ENCODE measurements at regions not wholly inside any gene's neighbourhood (a gene's known extent, or its start where the extent isn't known, plus 50 kb on each side); places are given as distances from the start of the nearest gene placed in this dataset.
A peak's percentile ranks its signal among the peaks of the same experiment; 100 is the strongest.
"Not testable (repeated sequence)": the region's sequence is repeated elsewhere in the genome, so short reads cannot be mapped to it uniquely, and the experiment has no call there.

DNA sequence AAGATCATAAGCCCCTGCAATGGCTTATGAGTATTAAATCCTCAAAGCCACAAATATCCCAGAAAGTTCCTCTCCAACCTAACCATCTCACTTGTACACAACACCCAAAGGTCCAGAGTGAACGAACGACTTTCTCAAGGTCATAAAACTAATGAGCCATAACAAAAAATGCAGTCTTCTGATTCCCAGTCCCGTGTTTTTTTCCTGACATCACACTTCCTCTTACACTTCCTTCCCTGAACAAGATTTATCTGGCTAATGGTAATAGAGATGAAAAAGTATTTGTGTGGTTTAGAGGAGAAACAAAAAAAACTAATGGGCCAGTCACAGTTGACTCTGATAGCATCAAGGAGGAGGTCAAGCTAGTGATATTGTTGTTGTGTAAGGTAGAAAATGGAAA is 99.5 kb upstream of the KLHL13 start:
- peak; percentile 59 for DNase-seq

DNA sequence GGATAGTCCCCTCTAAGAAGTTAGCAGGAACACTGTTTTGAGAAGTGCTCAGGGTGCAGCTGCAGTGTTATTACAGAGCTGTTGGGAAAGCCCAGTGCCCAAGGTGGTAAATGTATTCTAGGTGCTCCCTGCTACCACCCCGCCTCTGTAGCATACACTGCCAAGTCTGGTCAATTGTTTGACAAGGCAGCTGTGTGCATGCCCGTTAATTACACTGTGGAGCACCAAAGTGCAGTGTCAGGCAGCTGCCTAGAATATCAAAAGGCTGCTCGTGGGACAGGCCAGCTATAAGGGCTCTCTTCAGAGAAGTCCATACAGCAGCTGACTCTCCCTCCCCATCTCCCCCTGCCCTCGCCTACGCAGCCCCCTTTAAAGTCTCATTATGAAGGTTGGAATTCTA is 99.9 kb upstream of the KLHL13 start:
- DNase-seq: peak; percentile 62

DNA sequence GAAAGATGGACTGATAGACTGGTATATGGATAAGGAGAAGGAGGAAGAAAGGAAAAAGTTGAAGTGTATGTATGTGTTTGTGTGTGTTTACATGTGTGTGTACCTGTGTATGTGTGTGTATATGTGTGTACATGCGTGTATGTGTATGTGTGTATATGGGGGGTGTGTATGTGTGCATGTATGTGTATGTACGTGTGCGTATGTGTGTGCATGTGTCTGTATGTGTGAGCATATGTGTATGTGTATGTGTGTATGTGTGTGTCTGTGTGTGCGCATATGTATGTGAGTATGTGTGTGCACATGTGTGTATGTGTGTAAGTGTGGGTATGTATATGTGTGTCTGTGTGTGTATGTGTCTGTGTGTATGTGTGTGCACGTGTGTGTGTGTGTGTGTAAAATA is 101.5 kb upstream of the KLHL13 start:
- DNase-seq: no peak

DNA sequence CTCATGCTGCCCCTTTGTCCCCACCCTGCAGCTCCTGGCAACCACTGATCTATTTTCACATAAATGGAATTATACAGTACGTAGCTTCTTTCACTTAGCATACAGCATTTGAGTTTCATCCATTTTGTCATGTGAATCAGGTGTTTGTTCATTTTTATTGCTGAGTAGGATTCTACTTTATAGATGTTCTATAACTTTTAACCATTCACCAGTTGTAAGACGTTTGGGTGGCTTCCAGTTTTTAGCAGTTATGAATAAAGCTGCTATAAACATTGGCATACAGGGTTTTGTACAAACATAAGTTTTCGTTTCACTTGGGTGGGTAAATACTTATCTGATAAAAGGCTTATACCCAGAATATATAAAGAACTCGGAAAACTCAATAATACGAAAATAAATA is 102.3 kb upstream of the KLHL13 start:
- DNase-seq: no peak

DNA sequence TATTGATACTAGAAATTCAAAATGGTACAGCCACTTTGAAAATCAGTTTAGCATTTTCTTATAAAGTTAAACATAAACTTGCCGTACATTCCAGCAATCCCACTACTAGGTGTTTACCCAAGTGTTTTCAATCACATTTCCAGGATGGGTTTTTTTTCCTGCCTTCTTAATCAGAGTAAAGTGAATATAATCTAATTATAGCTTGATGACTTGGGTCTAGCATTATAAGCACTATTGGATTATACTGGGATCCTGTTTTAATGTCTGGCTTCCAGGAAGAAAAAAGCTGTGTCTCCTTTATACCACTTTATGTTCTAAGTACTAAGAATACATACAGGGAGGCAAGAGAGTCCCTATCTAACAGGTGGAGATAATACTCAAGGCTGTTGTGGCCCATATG is 103.3 kb upstream of the KLHL13 start:
- DNase-seq: no peak

DNA sequence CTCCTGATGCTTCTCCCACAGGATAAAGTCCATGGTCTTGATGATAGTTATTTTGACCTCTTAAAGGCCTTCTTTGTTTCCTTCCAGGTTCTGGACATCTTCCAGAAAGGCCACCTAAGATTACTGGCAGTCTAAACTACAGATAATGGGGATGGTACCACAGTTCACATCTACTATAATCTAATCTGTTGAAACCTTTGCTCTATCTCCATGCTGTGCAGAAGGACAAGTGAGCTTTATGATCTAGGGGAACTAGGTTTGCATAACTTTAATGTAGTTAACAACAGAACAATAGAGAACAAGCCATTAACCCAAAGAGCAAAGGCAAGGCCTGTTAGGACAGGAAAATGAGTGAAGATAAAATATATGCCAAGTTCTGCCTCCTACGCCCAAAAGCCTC is 103.9 kb upstream of the KLHL13 start:
- DNase-seq: no peak

DNA sequence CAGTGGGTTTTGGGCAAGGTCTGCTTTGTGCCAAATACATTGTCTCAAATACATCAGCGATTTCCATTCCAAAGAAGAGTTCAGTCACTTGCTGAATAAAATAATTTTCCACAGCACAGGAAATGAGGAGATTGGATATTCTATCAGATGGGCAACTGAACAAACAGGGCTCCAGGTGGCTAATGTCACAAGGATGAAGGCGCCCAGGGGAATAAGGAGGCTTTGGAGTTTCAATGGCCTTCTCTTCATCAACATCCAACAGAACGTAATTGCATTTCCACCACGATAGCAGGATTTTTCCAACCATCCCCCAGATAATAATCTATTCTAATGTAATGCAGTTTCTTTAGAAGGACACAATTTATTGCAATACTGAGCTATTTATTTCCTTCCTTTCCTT is 104.7 kb upstream of the KLHL13 start:
- peak; percentile 17 for DNase-seq

DNA sequence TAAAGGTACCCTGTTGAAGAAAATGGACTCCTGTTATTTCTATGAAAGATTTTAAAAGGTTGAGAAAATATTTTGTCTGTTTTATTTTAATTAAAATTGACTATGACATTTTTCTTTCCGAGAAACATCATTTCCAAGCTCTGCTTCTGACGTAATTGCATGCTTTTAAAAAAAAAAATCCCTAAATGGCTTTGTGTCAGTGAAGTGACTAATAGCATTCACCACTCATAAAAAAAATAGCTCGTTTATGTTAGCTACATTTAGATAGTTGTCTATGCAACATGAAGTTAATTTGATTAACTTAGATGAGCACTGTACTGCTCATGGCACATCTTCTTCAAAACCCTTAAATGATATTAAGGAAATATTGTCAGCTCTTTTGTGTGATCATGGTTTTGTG is 105.1 kb upstream of the KLHL13 start:
- peak; percentile 23 for DNase-seq

DNA sequence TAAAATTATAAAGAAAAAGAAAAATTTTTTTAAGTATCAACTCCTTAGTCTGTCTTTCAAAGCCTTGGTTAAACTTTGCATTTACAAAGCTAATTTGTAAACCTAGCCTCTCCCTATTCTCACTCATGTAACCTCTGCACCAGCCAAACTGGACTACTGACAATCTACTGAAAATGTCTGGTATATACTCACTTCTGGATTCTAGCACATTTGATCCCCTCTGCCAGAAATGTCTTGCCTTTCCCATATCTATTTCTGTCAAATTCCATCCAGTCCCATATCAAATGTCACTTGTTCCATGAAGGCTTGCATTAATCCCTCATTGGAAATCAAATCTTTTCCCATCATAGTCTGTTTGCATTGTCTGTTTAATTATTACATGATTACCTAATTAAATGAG is 105.8 kb upstream of the KLHL13 start:
- DNase-seq: no peak

DNA sequence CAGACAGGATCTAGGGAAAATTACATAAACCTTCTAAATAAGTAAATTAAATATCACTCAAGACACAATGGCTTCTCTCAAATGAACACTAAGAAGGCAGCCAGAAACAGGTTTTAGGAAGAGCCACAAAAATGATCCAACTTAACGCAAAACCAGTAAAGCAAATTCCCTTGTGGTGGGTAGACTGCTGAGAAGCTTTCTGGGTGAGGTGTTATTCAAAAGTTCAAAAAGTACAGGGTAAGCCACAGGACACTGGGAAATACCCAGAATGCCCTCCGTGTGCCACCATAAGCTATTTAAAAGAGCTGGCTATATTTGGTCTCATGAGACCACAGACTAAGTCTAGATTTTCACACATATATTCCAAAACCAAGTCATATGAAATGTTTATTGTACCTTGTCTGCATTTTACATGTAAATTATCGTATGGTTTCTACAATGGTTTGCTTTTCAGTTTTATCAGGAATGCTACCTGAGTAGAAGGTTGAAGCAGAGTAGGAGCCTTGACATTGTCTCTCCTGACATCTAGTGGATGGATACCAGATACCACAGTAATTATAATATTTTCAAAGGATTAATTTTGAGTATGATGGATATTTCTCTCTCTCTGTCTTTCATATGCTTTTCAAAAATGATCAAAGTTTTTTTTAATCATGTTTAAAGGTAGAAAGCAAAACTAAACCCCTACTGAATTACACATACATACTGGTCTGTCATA is 109.3 kb upstream of the KLHL13 start:
- DNase-seq: peak; percentile 58

DNA sequence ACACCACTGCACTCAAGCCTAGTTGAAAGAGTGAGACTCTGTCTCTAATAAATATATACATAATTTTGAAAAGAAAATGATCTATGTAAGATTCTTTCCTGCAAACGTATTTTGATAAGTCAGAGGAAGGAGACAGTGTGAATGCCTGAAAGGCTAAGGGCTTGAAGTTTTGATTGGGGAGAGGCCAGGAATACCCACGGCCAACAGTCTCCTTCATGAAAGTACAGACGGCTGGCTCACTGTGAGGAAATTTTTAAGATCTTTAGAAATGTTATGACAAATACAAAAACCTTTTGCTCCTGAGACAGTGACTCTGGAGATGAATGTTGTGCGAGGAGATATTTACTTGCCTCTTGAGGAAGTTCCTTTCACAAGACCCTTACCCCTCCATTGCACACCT is 111.4 kb upstream of the KLHL13 start:
- peak; percentile 6 for DNase-seq

DNA sequence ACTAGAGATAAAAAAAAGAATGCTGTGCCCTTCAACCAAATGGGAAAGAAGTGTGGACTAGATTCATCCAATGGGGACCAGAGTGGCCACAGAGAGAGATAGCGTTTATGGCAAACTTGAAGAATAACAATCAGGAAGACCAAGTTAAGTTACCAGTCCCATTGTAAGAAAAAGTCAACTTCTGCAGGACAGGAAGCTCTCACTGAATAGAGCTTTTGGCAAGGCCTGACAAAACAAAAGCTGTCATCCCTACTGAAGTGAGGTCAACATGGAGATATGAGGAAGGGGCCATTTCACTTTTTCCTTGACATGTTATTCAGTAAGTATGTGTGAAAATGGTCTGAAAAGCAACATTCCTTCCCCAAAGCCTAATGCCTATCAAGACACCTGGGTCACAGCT is 111.8 kb upstream of the KLHL13 start:
- DNase-seq: peak; percentile 38

DNA sequence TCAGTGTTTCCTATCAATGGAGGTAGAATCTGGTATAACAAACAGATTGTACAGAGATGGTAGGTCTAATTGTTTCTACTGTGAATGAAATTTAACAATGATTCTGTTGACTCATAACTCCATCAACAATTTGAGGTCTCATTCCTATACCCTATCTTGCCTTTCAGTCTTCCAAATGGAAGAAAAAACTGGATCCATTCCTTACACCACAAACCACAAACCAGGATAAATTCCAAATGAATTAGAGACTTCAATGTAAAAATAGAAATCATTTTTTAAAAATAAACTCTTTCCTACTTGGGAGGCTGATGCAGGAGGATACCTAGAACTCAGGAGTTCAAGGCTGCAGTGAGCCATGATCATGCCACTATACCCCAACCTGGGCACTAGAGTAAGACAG is 114.4 kb upstream of the WDR44 start:
- DNase-seq: peak; percentile 1

DNA sequence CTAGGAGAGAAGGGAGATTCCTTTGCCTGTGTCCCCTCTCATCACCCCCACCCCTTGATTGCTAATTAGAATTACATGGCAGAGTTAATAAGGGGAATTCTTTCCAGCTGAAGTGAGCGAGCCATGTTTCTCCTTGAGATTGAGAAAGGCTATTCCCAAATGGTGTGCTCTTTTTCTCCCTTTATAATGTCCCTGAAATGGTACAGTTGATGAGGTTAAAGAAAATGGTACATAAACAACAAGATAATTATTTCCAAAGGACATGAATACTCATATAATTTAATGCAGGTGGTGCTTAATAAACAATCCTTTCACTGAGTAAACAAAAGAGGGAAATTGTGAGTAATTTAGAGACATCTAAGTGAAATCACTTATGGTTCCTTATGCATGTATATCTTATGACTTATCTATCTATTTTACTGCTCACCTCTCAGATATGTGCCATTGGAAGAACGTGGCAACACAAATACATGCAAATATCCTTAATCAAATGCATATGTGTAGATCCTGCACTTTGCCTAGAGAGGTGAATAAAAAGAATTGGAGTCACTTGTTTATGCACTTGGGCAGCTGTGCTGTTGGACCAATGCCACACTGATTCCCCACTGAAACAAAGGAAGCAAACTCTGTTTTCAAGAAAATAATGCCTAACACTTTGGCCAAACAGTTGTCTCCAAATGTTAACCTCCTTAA is 106.6 kb upstream of the WDR44 start:
- peak; percentile 47 for DNase-seq

DNA sequence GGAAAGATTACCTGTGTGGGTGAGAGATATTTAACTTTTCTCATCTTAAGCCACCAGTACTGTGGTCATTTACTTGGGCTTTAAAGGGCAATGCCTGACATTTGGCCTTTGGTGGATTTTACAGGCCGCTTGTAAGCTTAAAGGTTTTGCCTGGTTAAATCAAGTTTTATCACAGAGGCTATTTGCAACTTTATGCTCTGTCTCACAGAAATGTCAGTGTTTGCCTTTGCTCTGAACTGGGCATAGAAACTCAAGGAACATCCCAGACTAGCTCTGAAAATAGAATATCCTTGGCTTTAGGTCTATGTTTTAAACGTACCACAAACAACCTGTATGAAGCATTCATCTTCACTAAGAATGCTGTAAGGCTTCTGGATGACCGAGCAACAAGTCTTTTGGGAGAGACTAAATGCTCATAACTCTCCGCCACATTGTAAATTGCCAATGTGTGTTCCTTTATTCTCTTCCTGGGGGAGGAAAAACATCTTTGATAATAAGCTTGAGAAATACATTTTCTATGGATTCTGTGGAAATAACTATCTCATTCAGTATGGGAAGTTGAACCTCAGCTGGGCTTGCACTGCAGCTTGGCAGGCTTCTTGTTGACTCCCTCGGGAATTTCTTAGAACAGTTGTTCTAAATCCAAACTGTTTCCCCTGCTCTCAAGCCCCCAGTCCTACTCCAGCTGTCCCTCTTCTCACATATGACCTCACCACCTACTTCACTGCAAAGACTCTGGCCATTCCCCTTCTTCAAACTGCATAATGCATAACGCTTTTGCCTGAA is 105.8 kb upstream of the WDR44 start:
- DNase-seq: peak; percentile 7

DNA sequence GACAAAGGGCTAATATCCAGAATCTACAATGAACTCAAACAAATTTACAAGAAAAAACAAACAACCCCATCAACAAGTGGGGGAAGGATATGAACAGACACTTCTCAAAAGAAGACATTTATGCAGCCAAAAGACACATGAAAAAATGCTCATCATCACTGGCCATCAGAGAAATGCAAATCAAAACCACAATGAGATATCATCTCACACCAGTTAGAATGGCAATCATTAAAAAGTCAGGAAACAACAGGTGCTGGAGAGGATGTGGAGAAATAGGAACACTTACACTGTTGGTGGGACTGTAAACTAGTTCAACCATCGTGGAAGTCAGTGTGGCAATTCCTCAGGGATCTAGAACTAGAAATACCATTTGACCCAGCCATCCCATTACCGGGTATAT is 98.9 kb upstream of the WDR44 start:
- DNase-seq: not testable (repeated sequence)

DNA sequence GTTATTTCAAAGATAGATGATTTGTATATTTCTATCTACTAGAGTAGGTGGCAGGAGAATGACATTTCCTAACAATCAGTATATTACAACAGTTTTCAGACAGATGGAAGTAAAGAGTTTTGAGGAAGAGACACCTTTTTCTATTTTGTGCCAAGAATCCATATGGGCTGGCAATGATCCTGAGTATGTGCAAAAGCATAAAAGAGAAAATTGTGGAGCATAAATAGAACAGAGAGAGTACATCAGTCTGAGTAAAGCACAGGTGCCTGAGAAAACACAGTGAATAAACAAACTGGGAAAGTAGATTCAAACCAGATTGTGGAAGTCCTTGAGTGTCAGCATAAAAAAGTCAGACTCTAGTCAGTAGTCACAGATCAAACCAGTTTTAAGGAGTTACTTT is 96.8 kb upstream of the WDR44 start:
- DNase-seq: no peak

DNA sequence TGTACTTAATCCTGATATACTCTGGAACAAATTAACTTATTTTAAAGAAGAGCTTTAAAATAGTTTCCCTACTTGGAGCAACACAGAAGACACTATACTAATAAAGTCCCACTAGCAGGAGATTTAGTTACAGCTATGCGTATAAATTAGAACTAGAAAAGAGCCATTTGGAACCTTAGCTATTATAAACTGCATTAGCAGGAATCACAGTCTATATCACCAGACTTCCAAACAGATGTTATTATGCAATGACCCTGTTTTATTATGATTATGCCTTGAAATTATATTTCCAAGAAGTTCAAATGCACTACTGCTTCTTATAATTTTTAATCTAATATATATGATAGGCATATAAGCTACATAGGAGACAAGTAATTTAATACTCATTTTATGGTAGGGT is 95.5 kb upstream of the WDR44 start:
- no peak for DNase-seq

DNA sequence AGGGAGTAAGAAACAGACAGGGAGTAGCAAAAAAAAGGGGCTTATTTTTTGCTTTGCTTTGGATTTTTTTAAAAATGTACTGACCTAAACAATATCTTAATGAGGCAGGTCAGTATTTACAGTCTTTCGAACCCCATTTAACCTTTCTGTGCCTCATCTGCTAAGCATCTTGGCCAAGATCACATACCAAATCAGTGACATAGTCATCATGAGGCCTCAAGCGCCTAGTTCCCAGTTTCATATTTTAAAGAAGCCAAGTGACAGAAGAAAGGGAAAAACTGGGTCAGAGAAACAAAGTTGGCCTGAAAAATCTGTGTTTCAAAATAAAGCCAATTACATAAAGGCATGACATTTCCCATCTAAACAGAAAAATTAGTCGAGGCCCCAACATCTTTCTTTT is 94.6 kb upstream of the WDR44 start:
- DNase-seq: no peak

DNA sequence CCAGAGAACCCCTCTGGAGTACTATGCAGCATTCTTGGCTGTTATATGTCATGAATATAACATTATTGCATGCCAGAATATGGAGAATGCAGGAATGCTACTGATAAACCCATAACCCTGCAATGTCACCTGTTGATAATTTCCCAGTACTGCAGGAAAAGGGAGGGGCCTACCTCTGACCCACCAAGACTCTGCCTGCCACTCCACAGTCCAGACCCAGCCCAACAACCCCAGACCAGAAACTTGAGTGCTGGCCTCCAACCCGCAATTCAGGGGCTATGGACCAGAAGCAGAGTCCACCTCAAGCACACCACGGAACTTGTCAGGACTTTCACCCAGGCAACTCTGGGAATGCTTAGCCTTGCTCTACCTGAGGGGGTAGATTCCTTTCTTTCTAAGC is 92.9 kb upstream of the WDR44 start:
- no peak for DNase-seq

DNA sequence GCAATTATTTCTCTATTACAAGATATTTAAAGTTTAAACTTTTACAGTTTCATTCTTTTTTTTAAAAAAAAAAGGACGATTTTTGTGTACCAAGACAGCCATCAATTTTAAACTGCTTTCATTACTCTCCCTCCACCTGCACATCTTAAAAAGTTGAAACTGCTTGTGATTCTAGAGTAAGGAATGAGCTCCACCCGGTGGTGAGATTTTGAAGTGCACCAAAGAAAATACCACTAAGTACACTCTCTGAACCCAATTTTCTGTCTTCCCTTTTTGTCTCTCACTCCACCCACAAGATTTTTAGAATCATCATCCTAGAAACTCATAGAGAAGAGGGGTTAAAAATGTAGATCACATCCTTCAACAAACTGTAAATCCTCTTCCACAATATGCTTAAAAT is 91.3 kb upstream of the WDR44 start:
- DNase-seq: peak; percentile 61

DNA sequence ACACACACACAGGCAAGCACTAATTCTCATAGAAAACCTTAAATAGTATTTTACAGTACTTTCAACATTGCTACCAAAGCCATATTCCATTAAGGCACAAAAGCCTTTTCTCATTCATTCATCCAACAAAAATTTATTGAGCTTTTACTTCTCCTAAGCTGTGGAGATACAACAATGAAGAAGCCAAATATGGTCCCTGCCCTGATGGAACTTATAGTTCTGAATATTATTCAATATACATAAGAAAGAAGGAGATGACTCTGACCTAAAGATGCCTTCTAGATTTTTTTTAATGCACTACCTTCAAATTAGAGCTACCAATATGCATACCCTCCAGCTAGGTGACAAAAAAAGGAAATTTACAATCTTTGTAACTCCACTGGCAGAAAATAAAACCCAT is 90.0 kb upstream of the WDR44 start:
- DNase-seq: no peak

DNA sequence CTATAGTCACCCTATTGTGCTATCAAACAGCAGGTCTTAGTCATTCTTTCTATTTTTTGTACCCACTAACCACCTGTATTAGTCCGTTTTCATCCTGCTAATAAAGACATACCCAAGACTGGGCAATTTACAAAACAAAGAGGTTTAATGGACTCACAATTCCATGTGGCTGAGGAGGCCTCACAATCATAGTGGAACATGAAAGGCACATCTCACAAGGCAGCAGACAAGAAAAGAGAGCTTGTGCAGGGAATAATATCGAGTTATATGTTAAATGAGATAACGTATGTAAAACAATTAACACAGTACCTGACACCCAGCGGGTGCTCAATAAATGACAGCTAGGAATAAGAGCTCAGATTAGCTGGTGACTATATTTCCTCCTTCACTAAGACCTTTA is 88.1 kb upstream of the WDR44 start:
- no peak for DNase-seq

DNA sequence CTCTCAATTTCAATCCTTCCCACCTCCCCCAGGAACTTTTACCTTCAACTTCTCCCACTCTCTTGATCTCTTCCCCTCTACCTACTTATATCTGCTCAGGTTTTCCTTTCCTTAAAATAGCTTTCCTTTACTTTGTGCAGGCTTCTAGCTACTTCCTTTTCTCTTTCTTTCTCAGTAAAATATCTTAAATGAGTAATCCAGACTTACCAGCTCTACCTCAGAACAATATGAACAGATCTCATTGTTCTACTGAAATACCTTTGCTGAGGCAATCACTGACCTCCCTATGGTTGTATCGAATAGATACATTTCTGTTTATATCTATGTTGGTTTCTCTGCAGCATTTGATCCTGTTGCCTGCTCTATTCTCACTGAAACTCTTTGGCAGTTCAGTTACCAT is 86.7 kb upstream of the WDR44 start:
- no peak for DNase-seq

Data from dermis blood vessel endothelial cell (primary cell).